H1 (cell line): ENCODE measurements at regions not wholly inside any gene's neighbourhood (a gene's known extent, or its start where the extent isn't known, plus 50 kb on each side); places are given as distances from the start of the nearest gene placed in this dataset.

Experiments
- CTCF ChIA-PET: fragments of 300-600 bp; sonication (Branson Sonifier 250); formaldehyde crosslinking; loops from one replicate; lab custom pipeline; 2021; ENCODE audit not compliant: partially characterized antibody; lab: Charles Lee
- POLR2A ChIA-PET: fragments of 300-600 bp; sonication (Branson Sonifier 250); formaldehyde crosslinking; loops from one replicate; lab custom pipeline; 2021; ENCODE audit warnings: inconsistent platforms; ENCODE audit not compliant: partially characterized antibody; lab: Charles Lee
- DNase-seq, 2 experiments: peaks; one replicate each; pipeline versions ENCODE4 v3.0.0 to v3.0.0-alpha.2; 2010 to 2022; ENCODE audit warnings: low spot score in 2 of 2, low read depth in 1 of 2, mixed read lengths in 1 of 2
- FAIRE-seq: peaks from 2 replicates; lab custom pipeline; 2011; peaks lifted over from hg19 to GRCh38; lab: Jason Lieb, UNC
- H2AFZ ChIP-seq: 2 replicates; pipeline ENCODE4 v1.8.1; 2012; ENCODE audit warnings: low read length, inconsistent platforms
- H2AK5ac ChIP-seq: 2 replicates; pipeline ENCODE4 v1.6.1; 2013; ENCODE audit warnings: low read depth, low read length
- H2BK120ac ChIP-seq: replicated peaks from 2 replicates; pipeline ENCODE3; 2013; ENCODE audit warnings: low read depth, low read length, inconsistent platforms
- H2BK12ac ChIP-seq: 2 replicates; pipeline ENCODE4 v1.6.1; 2013; ENCODE audit warnings: low read depth, low read length
- H2BK15ac ChIP-seq: 2 replicates; pipeline ENCODE4 v1.6.1; 2013; ENCODE audit warnings: low read length
- H2BK20ac ChIP-seq: 2 replicates; pipeline ENCODE4 v1.6.1; 2013; ENCODE audit warnings: low read length
- H2BK5ac ChIP-seq: 2 replicates; pipeline ENCODE4 v1.6.1; 2013; ENCODE audit warnings: low read depth, low read length
- H3K14ac ChIP-seq: 2 replicates; pipeline ENCODE4 v1.6.1; 2013; ENCODE audit warnings: inconsistent platforms; ENCODE audit not compliant: insufficient read length
- H3K18ac ChIP-seq: 2 replicates; pipeline ENCODE4 v1.6.1; 2013; ENCODE audit warnings: low read length; ENCODE audit errors: extremely low read depth
- H3K23ac ChIP-seq: 2 replicates; pipeline ENCODE4 v1.6.1; 2013; ENCODE audit warnings: inconsistent platforms; ENCODE audit not compliant: insufficient read length
- H3K23me2 ChIP-seq: 2 replicates; pipeline ENCODE4 v1.6.1; 2013; ENCODE audit warnings: low read depth, low read length
- H3K27ac ChIP-seq: 2 replicates; pipeline ENCODE4 v1.6.1; 2011; ENCODE audit warnings: low read depth, low read length, inconsistent platforms
- H3K27me3 ChIP-seq, 4 experiments: replicated peaks in 1 of 4; 1 replicate in 1 of 4; 2 replicates in 3 of 4; pipeline versions ENCODE4 v1.6.1 to v1.8.1; 2011 to 2013; ENCODE audit warnings: low read length in 3 of 4, mild to moderate bottlenecking in 3 of 4, inconsistent platforms in 2 of 4, mixed read lengths in 2 of 4, moderate library complexity in 1 of 4; ENCODE audit not compliant: control insufficient read depth in 3 of 4, insufficient read depth in 3 of 4; ENCODE audit errors: extremely low read depth in 1 of 4
- H3K36me3 ChIP-seq, 4 experiments: 2 replicates each; pipeline versions ENCODE4 v1.6.1 to v1.8.1; 2011 to 2013; ENCODE audit warnings: mild to moderate bottlenecking in 4 of 4, low read length in 3 of 4, moderate library complexity in 2 of 4, control low read depth in 1 of 4, inconsistent platforms in 1 of 4; ENCODE audit not compliant: insufficient read depth in 4 of 4, control insufficient read depth in 2 of 4
- H3K4ac ChIP-seq: replicated peaks from 2 replicates; pipeline ENCODE3; 2013; ENCODE audit warnings: low read length, low read depth, mixed read lengths, inconsistent platforms; ENCODE audit not compliant: insufficient read length
- H3K4me1 ChIP-seq, 4 experiments: replicated peaks in 1 of 4; 1 replicate in 1 of 4; 2 replicates in 3 of 4; pipeline versions ENCODE4 v1.6.1 to v1.8.1; 2011 to 2013; ENCODE audit warnings: low read length in 3 of 4, inconsistent platforms in 2 of 4, mixed read lengths in 1 of 4; ENCODE audit not compliant: insufficient read depth in 4 of 4, control insufficient read depth in 3 of 4
- H3K4me2 ChIP-seq, 2 experiments: 2 replicates each; pipeline versions ENCODE4 v1.6.1 to v1.8.1; 2011 to 2013; ENCODE audit warnings: low read depth in 2 of 2, low read length in 2 of 2, control low read depth in 1 of 2, inconsistent platforms in 1 of 2, mild to moderate bottlenecking in 1 of 2; ENCODE audit not compliant: insufficient read depth in 1 of 2
- H3K4me3 ChIP-seq, 4 experiments: fragments of 200-600, 300-600 bp in 1 of 4; sonication (generic), shearing (Covaris generic), sonication (Bioruptor Twin) in 1 of 4; 2 replicates each; pipeline versions ENCODE4 v1.5.1 to v1.8.1; 2011 to 2016; ENCODE audit warnings: low read length in 4 of 4, low read depth in 3 of 4, control low read depth in 2 of 4, inconsistent platforms in 2 of 4, mild to moderate bottlenecking in 2 of 4, mixed read lengths in 1 of 4, moderate library complexity in 1 of 4; ENCODE audit not compliant: insufficient read depth in 2 of 4; ENCODE audit errors: extremely low read depth in 1 of 4
- H3K56ac ChIP-seq: replicated peaks from 2 replicates; pipeline ENCODE3; 2013; ENCODE audit warnings: low read depth, mild to moderate bottlenecking, mixed read lengths, low read length, inconsistent platforms; ENCODE audit not compliant: insufficient read length
- H3K79me1 ChIP-seq: 2 replicates; pipeline ENCODE4 v1.6.1; 2013; ENCODE audit warnings: low read depth, low read length, control low read depth
- H3K79me2 ChIP-seq, 2 experiments: 2 replicates each; pipeline versions ENCODE4 v1.6.1 to v1.8.1; 2012 to 2013; ENCODE audit warnings: low read length in 2 of 2, mild to moderate bottlenecking in 2 of 2, inconsistent platforms in 1 of 2; ENCODE audit not compliant: insufficient read depth in 2 of 2, control insufficient read depth in 1 of 2
- H3K9ac ChIP-seq, 4 experiments: replicated peaks in 1 of 4; 1 replicate in 1 of 4; 2 replicates in 3 of 4; pipeline versions ENCODE4 v1.6.1 to v1.8.1; 2011 to 2013; ENCODE audit warnings: low read depth in 3 of 4, low read length in 3 of 4, control low read depth in 2 of 4, mild to moderate bottlenecking in 2 of 4, moderate library complexity in 2 of 4, inconsistent platforms in 1 of 4; ENCODE audit errors: extremely low read depth in 1 of 4
- H3K9me3 ChIP-seq, 2 experiments: 2 replicates each; pipeline versions ENCODE4 v1.6.1 to v1.8.1; 2012 to 2013; ENCODE audit warnings: mild to moderate bottlenecking in 2 of 2, moderate library complexity in 2 of 2, control low read depth in 1 of 2, inconsistent platforms in 1 of 2, low read depth in 1 of 2, low read length in 1 of 2, mixed read lengths in 1 of 2; ENCODE audit not compliant: insufficient read depth in 2 of 2
- H4K20me1 ChIP-seq, 2 experiments: replicated peaks in 1 of 2; 2 replicates each; pipeline versions ENCODE3 to v1.8.1; 2011 to 2013; ENCODE audit warnings: inconsistent platforms in 2 of 2, low read length in 2 of 2, mild to moderate bottlenecking in 1 of 2; ENCODE audit not compliant: insufficient read depth in 2 of 2, control insufficient read depth in 1 of 2
- H4K5ac ChIP-seq: 2 replicates; pipeline ENCODE4 v1.6.1; 2013; ENCODE audit warnings: low read length, low read depth, mixed read lengths, inconsistent platforms; ENCODE audit not compliant: insufficient read length
- H4K8ac ChIP-seq: 2 replicates; pipeline ENCODE4 v1.8.0; 2013; ENCODE audit warnings: mild to moderate bottlenecking, moderate library complexity, low read length, inconsistent platforms; ENCODE audit not compliant: insufficient read depth; ENCODE audit errors: extremely low read depth
- H4K91ac ChIP-seq: replicated peaks from 2 replicates; pipeline ENCODE3; 2013; ENCODE audit warnings: low read length, mixed read lengths, inconsistent platforms; ENCODE audit not compliant: insufficient read length
- SUZ12 ChIP-seq: fragments of 200-600 bp; sonication (generic); IDR thresholded peaks from 2 replicates; pipeline ENCODE4 v1.6.1; 2012; ENCODE audit warnings: mild to moderate bottlenecking, inconsistent platforms, low read length, moderate library complexity, mixed read lengths
- WGBS, 2 experiments: shearing (Covaris generic) in 1 of 2; methylation state at CpG; one replicate each; pipeline versions ENCODE4 v1.1.6 to v1.1.7; 2013 to 2015; ENCODE audit warnings: low lambda C conversion rate in 2 of 2, mixed read lengths in 2 of 2, inconsistent platforms in 1 of 2, low coverage in 1 of 2, missing lambda C conversion rate in 1 of 2; ENCODE audit not compliant: insufficient replicate concordance in 2 of 2, insufficient coverage in 1 of 2, insufficient read length in 1 of 2; ENCODE audit errors: extremely low coverage in 1 of 2, missing lambda C conversion rate in 1 of 2; 5-methylcytosine and 5-hydroxymethylcytosine counted together

DNA sequence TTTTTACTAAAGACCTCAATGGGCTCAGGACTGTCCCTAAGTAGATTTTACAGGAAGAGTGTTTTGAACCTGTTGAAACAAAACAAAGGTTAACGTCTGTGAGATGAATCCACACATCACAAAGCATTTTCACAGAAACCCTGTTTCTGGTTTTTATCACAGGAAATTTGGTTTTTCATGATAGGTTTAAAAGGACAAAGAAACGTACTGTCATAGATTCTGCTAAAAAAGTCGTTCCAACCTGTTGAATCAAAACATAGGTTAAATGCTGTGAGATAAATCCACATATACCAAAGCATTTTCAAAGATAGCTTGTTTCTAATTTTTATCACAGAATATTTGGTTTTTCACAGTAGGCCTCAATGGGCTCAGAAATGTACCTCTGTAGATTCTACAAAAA lies 1531.0 kb downstream of the UQCRFS1 start:
- Histone ChIP-seq H2BK120ac (no peak overlapping the region), H3K79me2 (no peaks in the 10 kb centered on the region), H3K4me1 (no peaks in the 10 kb centered on the region), H4K20me1 (no peaks in the 10 kb centered on the region), H3K9me3 (peaks cover 40 to 67% of the 10 kb centered on the region in 2 experiments), H3K4me2 (no peak overlapping the region), H3K9ac (no peak overlapping the region), H3K79me1 (no peaks in the 10 kb centered on the region), H3K23me2 (no peaks in the 10 kb centered on the region), H3K14ac (no peak overlapping the region), H2BK20ac (no peak overlapping the region), H3K4me3 (no peak overlapping the region), H3K27me3 (no peaks in the 10 kb centered on the region), H4K5ac (no peak overlapping the region), H2AK5ac (no peak overlapping the region), H3K36me3 (no peaks in the 10 kb centered on the region), H2AFZ (no peak overlapping the region), H3K56ac (no peak overlapping the region), H2BK12ac (no peak overlapping the region), H2BK15ac (no peak overlapping the region), H3K4ac (no peak overlapping the region), H3K27ac (no peak overlapping the region), H3K23ac (no peak overlapping the region), H4K8ac (no peak overlapping the region), H3K18ac (no peak overlapping the region), H4K91ac (no peak overlapping the region), H2BK5ac (no peak overlapping the region)
- DNase-seq (no peak), FAIRE-seq (no peak)
- WGBS, 2 experiments = 75% methylated on average over 3 of the region's 3 CpGs; no CpG with 5 or more reads in 1 of the 2 experiments
- ChIA-PET CTCF (no interaction called here), POLR2A (no interaction called here)
- no peak for TF ChIP-seq SUZ12
